Non-pigmented ciliary epithelial cell (primary cell): ENCODE measurements at regions not wholly inside any gene's neighbourhood (a gene's known extent, or its start where the extent isn't known, plus 50 kb on each side); places are given as distances from the start of the nearest gene placed in this dataset.

Experiments
- DNase-seq: peaks from one replicate; pipeline ENCODE4 v3.0.0-alpha.2; 2010; ENCODE audit warnings: low read depth

DNA sequence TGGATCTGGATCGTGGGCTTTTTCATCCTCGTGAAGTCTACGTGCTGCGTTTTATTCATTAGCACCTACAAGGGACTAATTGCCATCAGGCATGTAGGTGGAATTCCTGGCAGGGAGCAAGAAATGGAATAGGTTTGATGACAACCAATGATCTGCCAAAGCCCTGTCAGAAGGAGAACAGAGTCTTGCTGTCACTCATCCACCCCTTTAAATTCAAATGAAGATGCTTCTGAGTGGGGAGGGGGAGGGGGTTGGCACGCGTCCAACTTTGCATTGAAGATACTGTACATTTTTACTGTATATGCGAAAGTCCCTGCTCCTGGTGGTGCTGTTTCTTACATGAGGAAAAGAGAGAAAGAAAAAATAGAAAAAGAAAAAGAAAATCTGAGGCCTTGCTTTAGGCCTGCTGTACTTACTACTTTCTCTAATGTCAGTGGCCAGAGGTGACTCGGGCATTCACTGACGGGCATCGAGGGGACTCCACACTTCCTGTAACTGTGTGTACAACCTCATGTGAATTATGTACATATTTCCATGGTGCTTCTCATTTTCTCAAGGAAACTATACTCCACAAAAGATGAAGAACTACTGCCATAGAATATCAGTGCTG is 569.1 kb downstream of the INHBA start:
- DNase-seq = no peak

DNA sequence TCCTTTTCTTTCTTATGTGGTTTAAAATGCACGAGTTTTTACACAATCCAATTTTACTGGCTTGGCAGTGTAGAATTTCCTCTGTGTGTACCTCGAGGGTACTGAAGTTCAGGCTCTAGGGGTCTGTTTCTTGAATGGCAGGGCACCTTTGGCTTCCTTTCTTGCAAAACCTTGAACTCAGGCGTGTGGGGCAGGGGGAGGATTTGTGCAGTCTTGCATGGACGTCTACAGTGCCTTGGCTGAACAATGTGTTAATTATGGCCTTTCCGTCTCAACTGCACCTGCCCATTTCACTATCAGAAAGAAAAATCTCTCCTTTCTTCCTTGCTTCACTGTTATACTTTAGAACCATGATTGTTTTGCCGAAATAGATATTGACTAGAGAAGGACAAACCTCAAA is 570.9 kb downstream of the INHBA start:
- no peak for DNase-seq

DNA sequence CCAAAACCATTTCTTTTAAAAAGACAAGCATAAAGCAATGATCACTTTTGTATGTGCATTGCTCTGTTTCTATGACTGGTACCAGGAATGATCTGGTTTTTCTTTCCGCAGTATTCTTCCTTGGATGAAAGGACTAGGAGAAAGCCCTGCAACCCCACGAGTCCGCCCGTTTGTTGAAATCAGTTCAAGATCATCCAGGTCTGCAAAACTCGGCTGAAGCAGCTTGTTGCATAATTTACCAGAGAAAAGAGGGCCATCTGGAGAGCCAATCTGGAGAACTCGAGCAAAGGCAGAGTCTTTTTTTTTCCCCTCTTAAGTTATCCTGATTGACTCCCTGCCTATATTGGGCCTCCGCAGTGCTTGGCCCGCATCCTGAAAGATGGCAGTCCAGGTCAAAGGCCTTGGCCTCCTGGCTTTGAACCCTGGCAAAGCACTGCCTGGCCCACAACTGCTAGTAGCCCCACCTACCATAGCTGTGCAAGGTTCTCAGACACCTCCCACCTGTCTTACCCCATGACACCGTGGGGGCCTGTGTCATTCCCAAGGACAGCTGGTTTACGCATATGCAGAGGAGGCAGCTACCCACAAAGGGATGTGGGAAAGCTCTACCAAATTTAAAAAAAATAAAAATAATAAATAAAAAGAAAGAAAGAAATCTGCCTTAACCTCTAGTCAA is 572.2 kb downstream of the INHBA start:
- no peak for DNase-seq

DNA sequence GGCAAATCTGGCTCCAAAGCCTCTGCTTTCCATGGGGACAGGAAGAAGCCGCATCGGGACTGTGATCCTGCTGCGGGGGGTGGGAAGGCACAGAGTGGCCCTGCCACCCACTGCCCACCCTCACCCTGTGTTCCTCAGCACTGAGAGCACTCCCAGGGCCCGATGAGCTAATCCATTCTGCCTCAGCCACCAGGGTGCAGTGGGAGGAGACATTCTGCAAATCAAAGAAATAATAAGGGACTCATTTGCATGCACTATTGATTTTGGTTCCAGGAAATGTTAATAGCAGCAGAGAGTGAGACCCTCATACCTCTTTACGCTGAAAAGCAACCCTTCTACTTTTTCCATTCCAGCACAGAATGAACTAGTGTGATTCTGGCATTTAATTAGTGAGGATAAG is 572.8 kb downstream of the INHBA start:
- DNase-seq = no peak

DNA sequence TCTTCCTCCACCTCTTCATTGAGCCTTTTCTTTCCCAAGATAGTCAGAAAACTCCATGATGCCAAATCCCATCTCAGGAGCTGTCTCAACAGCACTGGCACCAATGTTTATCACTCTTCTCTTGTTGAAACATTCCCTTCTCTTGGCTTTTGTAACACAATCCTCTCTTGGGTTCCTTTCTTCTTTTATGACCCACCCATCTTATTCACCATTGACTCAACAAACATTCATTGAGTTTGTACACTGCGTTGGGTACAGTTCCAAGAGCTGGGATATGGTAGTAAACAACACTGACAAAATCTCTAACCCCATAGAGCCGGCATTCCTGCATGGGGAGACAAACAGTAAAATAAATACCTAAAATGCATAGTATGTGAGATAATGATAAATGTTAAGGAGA is 577.5 kb downstream of the INHBA start:
- no peak for DNase-seq

DNA sequence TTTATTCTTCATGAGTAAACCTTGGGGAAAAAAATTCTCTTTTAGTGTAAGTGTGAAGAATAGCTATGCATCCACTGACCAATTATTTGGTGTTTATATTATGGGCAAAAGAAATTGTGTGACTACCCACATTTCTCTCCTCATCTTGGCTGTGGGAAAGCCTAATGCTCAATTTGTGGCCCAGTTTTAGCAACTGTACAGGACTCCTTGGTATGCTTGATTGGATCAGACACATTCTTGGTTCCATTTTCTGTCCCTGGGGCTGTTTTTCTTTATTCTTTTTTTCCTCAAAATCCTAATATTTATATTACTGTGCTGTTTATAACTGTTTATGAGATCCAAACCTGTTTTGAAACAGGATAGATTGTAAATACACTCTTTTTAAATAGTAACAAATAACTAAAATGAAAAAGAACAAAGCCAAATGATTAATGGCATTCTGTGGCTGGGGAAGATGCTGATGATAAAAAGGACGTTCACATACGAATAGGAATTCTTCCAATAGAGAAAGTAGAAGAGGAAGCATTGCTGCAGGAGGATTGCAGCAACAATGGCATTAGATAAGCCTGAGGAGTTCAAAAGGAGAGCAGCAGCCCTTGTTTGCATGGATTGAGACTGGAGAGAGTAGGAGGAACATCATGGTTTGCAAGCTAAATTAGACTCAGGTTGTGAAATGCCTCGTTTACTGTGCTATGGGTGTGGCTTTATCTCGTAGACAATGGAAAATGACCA is 580.5 kb downstream of the INHBA start:
- no peak for DNase-seq

DNA sequence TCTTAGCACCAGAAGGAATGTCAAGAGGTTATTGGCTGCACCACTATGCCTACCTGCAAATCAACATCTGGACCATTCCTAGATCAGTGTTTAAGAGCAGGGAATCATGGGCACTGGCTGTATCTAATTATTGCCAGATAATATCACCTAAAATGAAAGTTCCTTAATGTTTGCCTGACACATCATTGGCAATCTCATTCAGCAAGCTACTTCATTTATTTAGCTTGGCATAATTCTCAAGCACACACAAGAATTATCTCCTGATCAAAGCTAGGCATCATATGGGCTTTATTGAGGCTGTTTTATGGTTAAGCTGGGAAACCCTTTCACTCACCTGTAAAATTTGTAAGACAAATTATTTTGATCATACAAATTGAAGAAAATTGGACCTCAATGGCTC is 581.7 kb downstream of the INHBA start:
- no peak for DNase-seq

DNA sequence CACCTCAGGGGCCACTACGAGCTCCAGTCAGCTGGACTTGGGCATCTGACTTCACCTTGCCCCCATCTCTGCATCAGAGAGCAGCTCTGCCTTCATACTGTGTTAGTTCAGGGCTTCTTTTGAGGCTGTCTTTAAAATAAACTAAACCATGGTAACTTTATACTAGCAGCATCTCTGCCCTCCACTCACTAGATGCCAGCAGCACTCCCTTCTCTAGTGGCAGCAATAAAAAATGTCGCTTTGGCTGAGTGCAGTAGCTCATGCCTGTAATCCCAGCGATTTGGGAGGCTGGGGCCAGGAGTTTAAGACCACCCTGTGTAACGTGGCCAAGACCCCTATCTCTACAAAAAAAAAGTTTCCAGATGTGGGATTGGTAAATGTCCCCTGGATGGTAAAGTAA is 584.4 kb downstream of the INHBA start:
- DNase-seq = no peak

DNA sequence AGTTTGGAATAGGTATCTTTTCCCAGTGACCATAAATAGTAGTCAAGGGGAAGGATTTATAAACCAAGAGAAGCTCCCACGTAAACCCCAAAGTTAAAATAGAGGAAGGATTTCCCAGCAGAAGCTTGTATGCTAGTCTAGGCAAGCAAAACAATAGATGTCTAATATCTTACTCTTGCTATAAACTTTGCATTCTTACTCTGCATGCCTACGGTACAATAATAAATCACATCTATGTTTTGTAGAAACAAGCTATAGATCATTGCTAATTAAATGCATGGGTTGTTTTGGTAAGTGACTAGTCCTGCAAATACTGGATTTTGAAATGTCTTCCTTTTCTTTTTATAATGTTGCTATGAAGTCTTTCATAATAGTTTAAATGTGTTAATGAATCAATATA is 585.5 kb downstream of the INHBA start:
- no peak for DNase-seq

DNA sequence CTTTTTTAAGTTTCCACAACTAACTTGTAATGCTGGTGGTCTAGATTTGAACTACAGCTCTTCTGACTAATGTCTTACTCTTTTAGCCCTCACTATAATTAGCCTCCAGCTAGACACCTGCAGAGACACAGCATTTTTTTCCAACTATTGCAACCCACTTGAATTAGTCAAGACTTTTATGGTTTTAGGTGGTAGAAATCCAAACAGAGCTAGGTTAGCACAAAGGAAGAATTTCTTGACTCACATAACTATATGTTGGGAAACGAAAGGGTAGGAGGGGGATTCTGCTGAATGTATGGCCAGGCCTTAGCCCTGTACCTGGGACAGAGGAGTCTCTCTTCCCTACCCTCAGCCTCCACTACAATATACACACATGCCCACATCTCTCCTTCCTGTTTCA is 586.1 kb downstream of the INHBA start:
- no peak for DNase-seq

DNA sequence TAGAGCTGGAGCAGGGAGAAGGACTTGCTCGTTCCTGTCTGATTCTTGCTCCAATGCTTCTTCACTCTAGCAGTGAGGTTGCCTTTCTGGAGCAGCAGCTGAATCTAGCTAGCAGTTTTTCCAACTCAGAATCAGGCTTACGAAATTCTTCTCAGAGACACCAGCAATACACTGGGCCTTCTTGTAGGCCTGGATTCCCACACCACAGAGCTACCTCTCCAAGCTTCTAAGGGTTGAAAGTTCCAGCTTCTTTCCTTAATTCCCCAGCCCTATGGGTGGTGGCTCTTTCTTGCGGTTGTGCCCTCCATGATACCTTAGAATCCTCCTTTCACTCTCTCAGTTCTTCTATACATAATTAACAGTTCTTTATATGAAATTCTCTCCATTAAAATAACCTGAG is 586.6 kb downstream of the INHBA start:
- DNase-seq = no peak

DNA sequence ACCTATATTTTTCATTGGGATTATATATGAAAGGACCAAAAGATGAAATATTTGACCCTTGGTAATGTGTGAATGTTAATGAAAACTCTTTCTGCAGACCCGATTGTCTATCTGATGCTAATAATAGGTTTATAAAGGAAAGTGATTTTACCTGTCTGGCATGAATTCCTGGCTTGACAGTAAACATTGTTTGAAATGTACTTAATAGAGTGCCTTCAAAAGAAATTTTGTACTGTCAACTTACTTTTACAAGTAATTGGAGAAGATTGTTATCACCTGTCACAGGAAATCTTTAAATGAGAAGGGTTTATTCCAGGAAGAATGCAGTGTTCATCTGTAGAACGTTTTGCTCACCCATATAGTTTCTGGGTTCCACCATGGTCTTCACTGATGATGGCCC is 588.2 kb downstream of the INHBA start:
- DNase-seq = no peak

DNA sequence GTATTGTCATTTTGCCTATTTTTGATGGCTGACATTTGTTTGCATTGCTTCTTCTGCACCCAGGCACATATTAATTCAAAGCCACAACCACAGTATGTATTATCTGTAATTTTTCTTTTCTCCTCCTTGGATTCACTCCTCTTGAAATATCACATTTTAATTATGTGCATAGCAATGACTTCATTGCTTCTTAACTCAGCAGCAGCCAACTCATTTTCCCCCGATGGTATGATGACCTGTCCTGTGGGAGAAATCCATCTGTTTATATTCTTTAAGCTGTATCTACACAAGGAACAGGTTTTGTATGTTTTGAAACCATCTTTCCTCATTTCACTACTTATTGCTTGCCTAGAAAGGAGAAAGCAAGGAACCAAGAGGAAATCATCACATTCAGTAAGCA is 588.8 kb downstream of the INHBA start:
- no peak for DNase-seq

DNA sequence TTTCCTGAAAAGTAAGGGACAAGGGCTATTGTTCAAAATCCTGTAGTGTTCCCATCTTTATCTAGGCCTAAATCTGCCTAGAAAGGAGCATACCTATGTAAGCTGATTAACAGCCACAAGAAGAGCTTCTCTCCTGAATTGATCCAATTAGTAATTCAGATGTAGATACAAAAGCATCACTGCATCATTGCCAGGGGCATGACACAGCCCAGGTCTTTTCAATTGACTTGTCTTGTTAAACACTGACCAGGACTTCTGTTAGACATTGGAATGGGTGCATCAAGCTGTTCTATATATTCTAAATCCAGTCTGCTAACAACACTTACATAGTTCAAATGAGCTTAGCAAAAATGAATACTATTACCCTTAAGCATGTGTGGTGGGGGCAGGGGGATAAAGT is 589.2 kb downstream of the INHBA start:
- no peak for DNase-seq

DNA sequence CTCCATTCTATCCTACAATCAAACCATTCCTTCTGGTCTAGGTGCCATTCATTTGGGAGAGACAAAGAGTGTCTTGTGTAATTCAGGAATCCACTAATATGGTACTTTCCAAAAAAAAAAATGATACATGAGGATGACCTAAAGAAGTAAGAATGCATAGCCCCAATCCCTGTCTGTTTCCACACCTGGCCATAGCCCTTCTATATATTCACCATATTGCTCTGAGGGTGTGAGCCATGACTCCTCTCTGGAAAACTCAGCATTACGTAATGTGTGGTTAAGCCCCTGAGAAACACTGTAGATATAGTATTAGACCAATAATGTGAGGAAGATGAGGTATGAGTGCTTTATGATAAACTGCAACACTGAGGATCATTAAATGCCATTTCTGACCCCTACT is 592.7 kb downstream of the INHBA start:
- no peak for DNase-seq

DNA sequence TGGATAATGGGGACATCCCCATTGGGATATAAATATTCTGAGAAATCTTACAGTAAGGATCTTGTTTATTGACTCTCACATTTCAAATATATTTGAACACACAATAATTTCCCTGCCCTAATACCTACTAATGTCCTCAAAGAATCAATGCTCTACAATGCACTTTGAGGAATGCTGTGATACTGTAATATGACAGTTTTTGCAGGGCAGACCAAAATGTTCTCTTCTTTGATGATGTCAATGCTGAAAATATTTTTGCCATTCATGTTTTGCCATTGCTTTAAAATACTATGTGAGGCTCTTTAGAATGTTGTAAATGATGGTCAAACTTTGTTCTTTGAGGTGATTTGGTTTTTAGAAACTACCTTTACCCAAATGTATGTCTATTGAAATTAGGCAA is 594.1 kb downstream of the INHBA start:
- no peak for DNase-seq

DNA sequence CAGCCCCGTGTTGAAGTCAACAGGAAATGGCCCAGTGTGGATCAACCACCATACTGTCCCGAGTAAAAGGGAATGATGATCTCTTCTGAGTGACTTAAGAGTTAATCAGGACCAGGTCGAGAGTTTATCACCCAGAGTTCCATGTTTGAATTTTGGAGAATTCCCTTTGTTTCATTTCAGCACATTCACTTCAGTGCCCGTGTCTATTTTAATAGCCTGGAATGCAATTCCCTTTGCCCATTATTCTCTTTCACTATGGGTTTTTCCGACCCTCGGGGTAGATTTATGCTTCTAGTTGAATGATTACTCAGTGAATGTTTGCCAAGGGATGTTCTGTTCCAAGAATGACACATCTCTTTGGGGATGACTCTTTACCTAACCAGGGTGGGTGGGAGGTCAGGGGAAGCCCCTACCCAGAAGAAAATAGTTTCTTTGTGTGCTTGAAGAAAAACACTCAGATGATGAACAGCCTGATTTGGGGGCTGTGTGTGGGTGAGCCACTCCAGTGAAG is 594.9 kb downstream of the INHBA start:
- DNase-seq = no peak

DNA sequence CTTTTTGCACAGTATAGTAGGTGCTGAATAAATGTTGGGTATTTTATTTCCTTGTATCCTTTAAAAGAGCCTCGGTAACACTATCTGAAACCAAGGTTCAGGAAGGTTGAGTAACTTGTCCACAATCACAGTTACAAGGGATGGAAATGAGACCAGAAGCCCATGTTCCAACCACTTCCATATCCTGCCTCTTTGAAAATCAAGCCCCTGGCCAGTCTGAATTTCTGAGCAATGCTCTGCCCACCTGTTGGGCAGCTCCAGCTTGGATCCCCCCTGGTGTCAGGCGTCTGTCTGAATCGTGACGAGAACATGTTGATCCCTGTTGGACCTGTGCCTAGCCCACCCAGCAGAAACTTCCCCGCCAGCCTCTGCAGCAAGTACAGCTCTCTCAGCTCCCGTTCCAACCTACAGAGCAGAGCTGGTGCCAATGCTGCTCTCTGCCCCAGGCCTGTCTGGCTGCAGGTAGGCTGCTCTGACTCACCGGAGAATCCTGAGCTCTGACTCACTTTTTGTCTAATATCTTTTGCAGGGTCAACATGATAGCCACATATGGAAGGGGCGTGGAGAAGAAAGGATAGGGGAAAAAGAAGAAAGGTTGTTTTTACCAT is 595.5 kb downstream of the INHBA start:
- no peak for DNase-seq

DNA sequence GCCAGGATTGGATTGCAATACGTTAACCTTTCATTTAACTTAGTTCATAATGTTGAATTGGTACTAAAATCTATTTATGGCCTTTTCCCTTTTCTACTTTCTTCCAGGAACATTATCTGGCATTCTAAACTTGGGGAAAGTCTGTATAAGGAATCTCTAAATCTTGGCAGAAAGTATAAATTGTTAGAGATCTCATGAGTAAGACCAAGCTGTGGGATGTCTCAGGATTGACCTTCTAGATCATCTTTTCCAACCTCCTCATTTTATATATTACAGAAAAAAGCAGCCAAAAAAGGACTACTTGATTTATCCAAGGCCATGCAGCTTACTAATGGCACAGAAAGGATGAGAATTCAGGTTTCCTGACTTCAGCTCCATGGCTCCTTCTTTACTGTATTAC is 598.3 kb downstream of the INHBA start:
- no peak for DNase-seq

DNA sequence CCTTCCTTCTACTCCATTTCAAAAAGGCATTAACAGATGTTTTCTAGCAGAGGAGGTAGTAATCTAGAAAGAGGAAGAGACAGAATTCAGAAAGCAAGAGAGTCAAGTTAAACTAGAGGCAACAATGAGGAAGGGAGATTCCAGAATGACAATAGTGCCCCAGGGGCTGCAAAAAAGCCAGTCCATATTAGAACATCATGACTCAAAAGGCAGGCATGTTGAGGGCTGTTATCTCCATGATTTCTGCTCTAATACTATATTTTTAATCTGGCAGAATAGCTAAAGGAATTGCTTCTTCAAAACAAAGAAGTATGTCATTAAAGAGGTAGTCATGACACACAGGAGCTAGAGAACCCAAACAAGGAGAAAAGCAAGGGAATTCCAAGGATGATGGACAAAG is 599.6 kb downstream of the INHBA start:
- peak; percentile 49 for DNase-seq

DNA sequence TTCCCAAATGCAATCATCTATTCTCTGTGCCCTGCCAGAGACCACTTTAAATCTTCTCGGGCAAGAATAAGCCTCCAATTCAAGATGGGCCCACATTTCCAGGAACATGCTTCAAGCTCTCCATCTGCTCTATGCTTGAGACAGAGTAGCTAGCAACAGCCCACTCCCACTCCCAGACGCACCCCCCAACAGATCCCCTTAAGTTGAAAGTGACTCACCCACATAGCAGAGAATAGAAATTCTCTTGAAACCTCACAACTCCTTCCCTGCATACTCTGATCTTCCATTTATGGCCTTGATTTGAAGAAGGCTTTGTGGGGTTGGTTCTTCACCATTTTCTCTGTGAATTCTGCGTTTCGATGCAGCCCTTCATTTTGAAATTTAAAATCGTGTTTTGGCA is 604.0 kb downstream of the INHBA start:
- DNase-seq = no peak

DNA sequence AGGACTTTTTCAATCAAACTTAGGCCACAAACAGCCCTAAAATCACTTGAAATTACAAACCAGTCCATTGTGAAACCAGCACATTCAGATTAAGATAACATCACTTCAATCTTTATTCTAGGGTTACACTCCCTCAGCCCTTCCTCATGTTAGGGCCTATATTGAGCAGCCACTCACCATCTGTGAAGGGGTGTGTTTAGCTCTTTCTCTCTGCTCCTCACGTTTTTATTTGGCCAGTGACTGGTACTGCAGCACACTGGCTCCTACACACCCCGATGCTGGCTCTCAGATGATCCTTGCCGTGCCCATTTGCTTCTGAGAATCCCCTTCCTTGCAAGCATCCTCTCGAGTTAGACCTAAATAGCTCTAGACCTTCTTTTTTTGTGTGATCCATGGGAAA is 604.5 kb downstream of the INHBA start:
- DNase-seq = no peak

DNA sequence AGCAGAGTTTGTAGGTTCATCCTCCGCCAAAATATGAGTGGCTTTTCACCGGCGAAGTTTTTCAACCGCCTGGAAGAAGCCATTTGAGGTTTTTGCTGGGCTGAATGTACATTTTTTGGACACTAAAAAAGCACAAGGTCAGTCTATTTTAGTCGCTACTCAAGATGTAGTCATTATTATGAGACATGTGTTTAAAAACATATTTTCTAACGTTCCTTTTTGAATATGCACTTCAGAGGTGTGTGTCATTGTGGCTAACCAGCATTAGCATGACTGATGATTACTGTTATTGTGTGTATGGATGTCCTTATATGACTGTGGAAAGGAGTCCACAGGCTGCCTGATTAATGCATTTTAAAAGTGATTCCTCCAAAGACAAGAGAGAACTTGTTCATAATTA is 605.4 kb downstream of the INHBA start:
- DNase-seq = peak; percentile 79
